GM12801 (cell line): ENCODE measurements at regions not wholly inside any gene's neighbourhood (a gene's known extent, or its start where the extent isn't known, plus 50 kb on each side); places are given as distances from the start of the nearest gene placed in this dataset.

ENCODE experiments used
- CTCF ChIP-seq: IDR thresholded peaks from one replicate; pipeline ENCODE4 v1.5.1; 2011; ENCODE audit warnings: control low read depth; ENCODE audit not compliant: insufficient read length; ENCODE audit errors: extremely low read depth

- no peak for TF ChIP-seq CTCF
Observed at GRCh38 chr12:4830556-4831210, 79.0 kb upstream of the KCNA1 start.

- no peak for TF ChIP-seq CTCF
Observed at GRCh38 chr12:4833053-4833452, 76.7 kb upstream of the KCNA1 start.

- no peak for TF ChIP-seq CTCF
Observed at GRCh38 chr12:4833524-4833923, 76.2 kb upstream of the KCNA1 start.

GRCh38 chr12:4843907-4844306, 65.8 kb upstream of the KCNA1 start:
- TF ChIP-seq CTCF, result no peak

- TF ChIP-seq CTCF, result no peak
Observed at GRCh38 chr12:4847713-4848112, 62.0 kb upstream of the KCNA1 start.

GRCh38 chr12:4849115-4849541, 60.6 kb upstream of the KCNA1 start:
- no peak for TF ChIP-seq CTCF

GRCh38 chr12:4849795-4850345, 59.8 kb upstream of the KCNA1 start:
- no peak for TF ChIP-seq CTCF
